ENCODE measurements at regions not wholly inside any gene's neighbourhood (a gene's known extent, or its start where the extent isn't known, plus 50 kb on each side); places are given as distances from the start of the nearest gene placed in this dataset.
A peak's percentile ranks its signal among the peaks of the same experiment; 100 is the strongest.

GRCh38 chr16:29321585-29321984 lies 84.9 kb downstream of the NPIPB11 start:
- Histone ChIP-seq H3K79me2 (ENCODE audit: insufficient read depth, low read length) (no peaks in the 10 kb centered on the region), H3K9ac (ENCODE audit: insufficient read depth, low read length, poor library complexity, severe bottlenecking) (no peak overlapping the region), H3K9me3 (replicated peaks in 1 of 2; ENCODE audit: control insufficient read depth in 1 of 2, insufficient read depth in 1 of 2, low read length in 2 of 2) (no peaks in the 10 kb centered on the region), H3K27ac (ENCODE audit: low read depth in 1 of 2, low read length in 2 of 2) (no peak overlapping the region), H3K36me3 (replicated peaks in 1 of 2; ENCODE audit: control insufficient read depth in 1 of 2, insufficient read depth in 2 of 2, low read length in 2 of 2) (peaks cover 3 to 8% of the 10 kb centered on the region in 2 donors), H3K27me3 (ENCODE audit: control insufficient read depth in 2 of 2, insufficient read depth in 2 of 2, low read length in 2 of 2) (no peaks in the 10 kb centered on the region), H3K4me2 (replicated peaks; ENCODE audit: extremely low read depth, low read length, poor library complexity, severe bottlenecking) (no peak overlapping the region), H3K4me1 (ENCODE audit: control insufficient read depth in 1 of 2, insufficient read depth in 2 of 2, low read length in 2 of 2) (peaks cover 25 to 29% of the 10 kb centered on the region in 2 donors), H4K20me1 (ENCODE audit: insufficient read depth, low read length) (no peaks in the 10 kb centered on the region), H3K4me3 (replicated peaks in 1 of 3; ENCODE audit: low read depth in 2 of 3, low read length in 3 of 3) (no peak overlapping the region), H2AFZ (ENCODE audit: insufficient read depth, low read depth, low read length, poor library complexity, severe bottlenecking) (no peak overlapping the region)
- H3K4me1 Mint-ChIP-seq, result peaks cover 40% of the 10 kb centered on the region
- no peak for DNase-seq
- H3K4me3 Mint-ChIP-seq, result no peak overlapping the region
- H3K9me3 Mint-ChIP-seq, result peaks cover 0 to 2% (median 0%) of the 10 kb centered on the region in 7 donors
- no peak for TF ChIP-seq CTCF (IDR thresholded peaks at IDR 0.05)
- WGBS (ENCODE audit: insufficient coverage), result 87% methylated on average over 3 of the region's 9 CpGs
- intact Hi-C loops (cut with micrococcal nuclease), result no loop called here
- peak overlapping the region in 4 of 7 donors; percentile 25 to 69 (median 44) for H3K27ac Mint-ChIP-seq
- peaks cover 19 to 26% of the 10 kb centered on the region in 2 donors for H3K36me3 Mint-ChIP-seq
- no peaks in the 10 kb centered on the region for H3K27me3 Mint-ChIP-seq (ENCODE audit: low read depth in 3 of 3)

- H3K9me3 Mint-ChIP-seq, result peaks cover 0 to 2% (median 0%) of the 10 kb centered on the region in 7 donors
- no peak for DNase-seq
- no peaks in the 10 kb centered on the region for H3K27me3 Mint-ChIP-seq (ENCODE audit: low read depth in 3 of 3)
- peak overlapping the region in 3 of 7 donors; percentile 40 to 69 (median 49) for H3K27ac Mint-ChIP-seq
- no peaks in the 10 kb centered on the region for H4K20me1 ChIP-seq (ENCODE audit: insufficient read depth, low read length)
- no peak overlapping the region for H3K4me2 ChIP-seq (replicated peaks; ENCODE audit: extremely low read depth, low read length, poor library complexity, severe bottlenecking)
- no peak overlapping the region for H3K4me3 ChIP-seq (replicated peaks in 1 of 3; ENCODE audit: low read depth in 2 of 3, low read length in 3 of 3)
- H3K36me3 Mint-ChIP-seq, result peaks cover 20 to 26% of the 10 kb centered on the region in 2 donors
- 96% methylated on average over 17 of the region's 18 CpGs for WGBS (ENCODE audit: insufficient coverage)
- H3K4me1 ChIP-seq (ENCODE audit: control insufficient read depth in 1 of 2, insufficient read depth in 2 of 2, low read length in 2 of 2), result peaks cover 25 to 29% of the 10 kb centered on the region in 2 donors
- no peak overlapping the region for H2AFZ ChIP-seq (ENCODE audit: insufficient read depth, low read depth, low read length, poor library complexity, severe bottlenecking)
- no peak overlapping the region for H3K9ac ChIP-seq (ENCODE audit: insufficient read depth, low read length, poor library complexity, severe bottlenecking)
- intact Hi-C loops (cut with micrococcal nuclease), result no loop called here
- H3K9me3 ChIP-seq (replicated peaks in 1 of 2; ENCODE audit: control insufficient read depth in 1 of 2, insufficient read depth in 1 of 2, low read length in 2 of 2), result no peaks in the 10 kb centered on the region
- H3K79me2 ChIP-seq (ENCODE audit: insufficient read depth, low read length), result no peaks in the 10 kb centered on the region
- H3K4me3 Mint-ChIP-seq, result no peak overlapping the region
- H3K4me1 Mint-ChIP-seq, result peaks cover 42% of the 10 kb centered on the region
- no peak for TF ChIP-seq CTCF (IDR thresholded peaks at IDR 0.05)
- peaks cover 6 to 8% of the 10 kb centered on the region in 2 donors for H3K36me3 ChIP-seq (replicated peaks in 1 of 2; ENCODE audit: control insufficient read depth in 1 of 2, insufficient read depth in 2 of 2, low read length in 2 of 2)
- no peaks in the 10 kb centered on the region for H3K27me3 ChIP-seq (ENCODE audit: control insufficient read depth in 2 of 2, insufficient read depth in 2 of 2, low read length in 2 of 2)
- no peak overlapping the region for H3K27ac ChIP-seq (ENCODE audit: low read depth in 1 of 2, low read length in 2 of 2)
Observed at GRCh38 chr16:29321000-29321393, 85.5 kb downstream of the NPIPB11 start.
